ENCODE measurements at regions not wholly inside any gene's neighbourhood (a gene's known extent, or its start where the extent isn't known, plus 50 kb on each side); places are given as distances from the start of the nearest gene placed in this dataset.
"Not testable (repeated sequence)": the region's sequence is repeated elsewhere in the genome, so short reads cannot be mapped to it uniquely, and the experiment has no call there.

- DNase-seq (ENCODE audit: low read depth) = peak; percentile 23
These were observed 54.4 kb upstream of the JAK1 start for GRCh38 chr1:65020774-65021173.

DNA sequence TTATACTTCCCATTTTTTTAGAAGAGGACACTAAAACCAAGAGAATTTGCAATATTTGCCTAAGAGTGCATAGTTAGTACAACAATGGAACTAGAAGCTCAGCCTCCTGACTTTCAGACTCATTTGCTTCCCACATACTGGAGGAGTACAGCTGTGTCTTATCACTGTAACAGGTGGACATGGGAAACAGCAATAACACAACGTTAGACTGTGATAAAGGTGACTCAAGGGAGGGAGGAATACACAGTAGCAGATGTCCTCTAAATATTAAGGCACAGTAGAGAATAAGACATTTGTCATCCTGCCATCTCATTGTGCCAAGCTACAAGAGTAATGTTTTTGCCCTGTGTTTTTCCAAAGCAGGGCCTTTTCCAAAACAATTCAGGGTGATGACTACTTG lies 55.4 kb upstream of the JAK1 start:
- DNase-seq (ENCODE audit: low read depth) = no peak

DNA sequence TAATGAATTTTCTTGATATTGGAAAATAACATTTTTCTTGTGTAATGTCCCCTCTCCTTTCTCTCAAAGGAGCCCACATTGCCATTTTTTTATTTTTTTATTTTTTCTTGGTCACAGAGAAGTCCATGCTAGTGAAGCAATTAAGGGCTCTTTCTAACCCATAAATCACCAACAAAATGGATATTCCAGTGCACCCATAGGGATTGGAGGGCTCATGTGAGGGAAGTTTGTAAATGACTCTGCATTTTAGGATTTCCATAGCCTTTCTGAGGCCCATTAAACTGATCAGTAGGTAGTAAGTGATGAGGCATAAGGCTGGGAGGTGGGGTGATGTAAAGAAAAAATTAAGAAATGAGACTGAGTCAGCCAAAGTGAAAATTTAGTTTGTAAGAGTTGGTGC lies 55.9 kb upstream of the JAK1 start:
- no peak for DNase-seq (ENCODE audit: low read depth)

GRCh38 chr1:65025794-65026193 lies 59.4 kb upstream of the JAK1 start:
- DNase-seq (ENCODE audit: low read depth) = no peak

GRCh38 chr1:65026235-65026634 lies 59.9 kb upstream of the JAK1 start:
- DNase-seq (ENCODE audit: low read depth) = no peak

GRCh38 chr1:65027666-65028358 lies 61.5 kb upstream of the JAK1 start:
- DNase-seq (ENCODE audit: low read depth) = peak; percentile 11

- not testable (repeated sequence) for DNase-seq (ENCODE audit: low read depth)
These were observed 63.1 kb upstream of the JAK1 start for GRCh38 chr1:65029434-65029833.

DNA sequence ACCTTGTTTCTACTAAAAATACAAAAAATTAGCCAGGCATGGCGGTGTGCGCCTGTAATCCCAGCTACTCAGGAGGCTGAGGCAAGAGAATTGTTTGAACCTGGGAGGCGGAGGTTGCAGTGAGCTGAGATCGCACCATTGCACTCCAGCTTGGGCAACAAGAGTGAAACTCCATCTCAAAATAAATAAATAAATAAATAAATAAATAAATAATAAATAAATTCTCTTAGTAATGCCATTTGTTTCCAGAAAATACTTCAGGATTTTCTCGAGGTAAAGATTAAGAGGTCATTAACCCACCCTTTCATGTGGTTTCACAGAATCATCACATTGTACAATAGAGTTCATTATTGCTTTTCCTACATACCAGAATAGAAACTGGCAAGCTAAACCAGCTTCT lies 68.5 kb upstream of the JAK1 start:
- DNase-seq (ENCODE audit: low read depth) = not testable (repeated sequence)

DNA sequence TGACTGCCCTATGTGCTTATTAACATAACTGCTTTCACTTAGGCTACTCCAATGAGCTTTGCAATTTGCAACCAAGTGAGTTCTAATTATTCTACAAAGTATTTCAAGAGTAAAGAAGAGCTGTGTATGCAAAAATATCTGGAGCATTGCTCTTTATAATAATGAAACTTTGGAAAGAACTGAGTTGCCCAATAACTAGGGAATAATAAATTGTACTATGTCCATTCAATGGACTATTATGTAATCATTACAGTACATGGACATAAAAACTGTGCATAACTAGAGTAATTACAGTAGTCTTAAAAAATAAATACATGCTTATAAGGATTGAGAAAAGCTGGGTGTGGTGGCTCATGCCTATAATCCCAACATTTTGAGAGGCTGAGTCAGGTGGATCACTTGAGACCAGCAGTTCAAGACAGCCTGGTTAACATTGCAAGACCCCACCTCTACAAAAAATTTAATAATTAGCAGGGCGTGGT lies 70.3 kb upstream of the JAK1 start:
- peak; percentile 15 for DNase-seq (ENCODE audit: low read depth)

DNA sequence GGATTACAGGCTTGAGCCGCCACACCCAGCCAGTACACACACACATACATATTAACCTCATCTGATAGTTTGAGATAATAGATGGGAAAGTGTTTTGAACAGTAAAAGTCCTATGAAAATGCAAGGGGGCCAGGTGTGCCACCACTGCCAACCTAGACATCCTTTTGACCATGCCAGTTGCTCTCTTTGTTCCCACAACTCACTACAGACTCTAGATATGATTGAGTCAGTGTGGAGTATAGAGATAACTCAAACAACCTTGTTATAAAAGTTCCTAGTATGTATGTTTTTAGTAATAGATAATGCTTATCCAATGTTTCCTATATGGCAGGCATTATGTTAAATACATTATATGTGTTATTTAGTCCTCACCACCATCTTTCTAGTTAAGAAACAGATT lies 72.7 kb upstream of the JAK1 start:
- no peak for DNase-seq (ENCODE audit: low read depth)

- no peak for DNase-seq (ENCODE audit: low read depth)
These were observed 73.2 kb upstream of the JAK1 start for GRCh38 chr1:65039508-65039907.

GRCh38 chr1:65042467-65042866 lies 76.1 kb upstream of the JAK1 start:
- DNase-seq (ENCODE audit: low read depth) = no peak

DNA sequence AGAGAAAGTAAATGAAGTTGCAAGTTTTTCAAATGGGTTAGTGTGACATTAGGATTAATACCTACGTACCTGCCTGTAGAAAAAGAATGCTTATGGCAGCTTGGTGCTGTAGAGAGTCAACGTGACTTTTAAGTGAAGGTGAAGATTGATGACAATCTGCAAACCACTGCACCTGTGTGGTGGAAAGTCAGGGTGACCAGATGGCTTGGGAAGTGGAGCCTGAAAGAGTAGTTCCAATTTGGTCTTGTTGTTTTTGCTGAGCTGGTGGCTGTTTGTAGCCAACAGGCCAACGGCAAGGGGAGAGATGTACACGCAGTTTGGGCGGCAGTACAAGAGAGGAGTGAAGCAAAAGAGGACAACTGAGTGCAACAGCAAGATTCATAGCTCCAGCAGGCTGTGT lies 78.1 kb upstream of the JAK1 start:
- DNase-seq (ENCODE audit: low read depth) = no peak

DNA sequence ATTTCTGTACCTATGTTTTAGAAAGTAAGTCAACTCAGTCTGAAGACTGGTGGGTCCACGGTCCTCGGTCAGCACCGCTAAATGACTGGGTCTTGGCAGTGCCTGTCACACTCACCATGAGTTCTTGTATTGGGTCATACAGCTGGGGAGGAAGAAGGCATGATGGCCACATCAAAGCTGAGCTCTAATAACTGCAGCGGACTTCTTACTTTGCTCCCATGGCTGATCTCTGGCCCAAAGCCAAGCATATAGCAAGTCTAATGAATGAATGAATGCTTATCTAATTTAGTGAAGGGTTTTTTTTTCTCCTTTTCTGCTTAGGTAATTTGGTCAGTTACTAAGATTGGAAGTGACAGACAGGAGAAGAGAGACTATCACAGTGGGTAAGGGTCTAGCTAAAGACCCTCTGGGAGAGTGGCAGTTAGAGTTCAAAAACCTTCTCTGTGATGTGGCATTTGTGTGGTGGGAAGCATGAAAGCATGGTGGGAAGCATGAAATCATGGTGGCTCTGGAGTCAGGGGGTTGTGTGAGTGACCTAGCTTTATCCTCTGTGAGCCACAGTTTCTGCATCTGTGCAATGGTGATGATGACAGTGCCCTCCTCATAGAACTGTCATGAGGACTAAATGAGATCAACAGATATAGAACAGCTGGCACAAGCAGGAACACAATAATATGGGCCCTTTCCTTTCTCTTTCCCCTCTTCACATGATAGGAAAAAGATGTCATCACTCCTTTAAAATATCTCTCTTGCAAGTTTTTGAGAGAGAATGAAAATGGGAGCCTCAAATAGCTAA lies 78.9 kb upstream of the JAK1 start:
- DNase-seq (ENCODE audit: low read depth) = no peak

- no peak for DNase-seq (ENCODE audit: low read depth)
These were observed 82.0 kb upstream of the JAK1 start for GRCh38 chr1:65048335-65048734.

GRCh38 chr1:65049941-65050713 lies 83.8 kb upstream of the JAK1 start:
- DNase-seq (ENCODE audit: low read depth) = no peak

GRCh38 chr1:65050735-65051134 lies 84.4 kb upstream of the JAK1 start:
- DNase-seq (ENCODE audit: low read depth) = no peak

GRCh38 chr1:65054481-65054880 lies 88.1 kb upstream of the JAK1 start:
- no peak for DNase-seq (ENCODE audit: low read depth)

DNA sequence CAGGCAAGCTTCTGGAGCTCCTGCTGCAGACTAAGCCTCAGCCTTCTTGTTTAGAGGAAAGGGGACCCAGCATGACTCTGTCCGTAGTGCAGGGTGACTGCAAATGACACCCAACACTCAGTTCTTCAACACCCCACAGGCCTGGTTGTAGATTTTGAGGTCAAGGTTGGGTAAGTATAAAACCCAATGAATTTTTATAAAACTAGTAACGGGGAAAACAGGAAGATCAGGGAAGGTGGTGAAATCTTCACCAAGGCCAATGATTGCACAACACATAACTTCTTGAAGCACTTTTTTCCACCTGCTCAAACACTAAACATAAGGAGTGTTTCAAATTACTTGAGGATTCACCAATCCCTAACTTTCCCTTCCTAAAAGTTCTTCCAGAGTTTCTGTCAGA lies 89.4 kb upstream of the JAK1 start:
- peak; percentile 47 for DNase-seq (ENCODE audit: low read depth)

- DNase-seq (ENCODE audit: low read depth) = no peak
These were observed 89.9 kb upstream of the JAK1 start for GRCh38 chr1:65056234-65056633.

DNA sequence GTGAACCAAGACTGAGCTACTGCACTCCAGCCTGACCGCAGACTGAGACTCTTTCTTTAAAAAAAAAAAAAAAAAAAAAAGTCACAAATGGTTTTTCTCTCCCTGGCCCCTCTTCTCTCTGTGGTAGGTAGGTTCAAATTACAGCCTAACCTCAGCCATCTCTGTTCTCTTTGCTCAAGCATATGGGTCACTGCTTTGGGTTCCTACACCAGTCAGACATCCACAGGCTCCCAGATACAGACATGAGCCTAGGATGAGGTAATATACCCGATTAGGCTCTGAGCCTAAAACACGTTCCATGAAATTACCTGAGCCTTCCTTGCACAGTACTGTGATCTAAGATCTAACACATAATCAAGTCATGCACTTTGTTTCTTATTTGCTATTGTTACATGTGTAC lies 90.5 kb upstream of the JAK1 start:
- DNase-seq (ENCODE audit: low read depth) = no peak

GRCh38 chr1:65059930-65060538 lies 88.0 kb upstream of the AK4 start:
- peak; percentile 42 for DNase-seq (ENCODE audit: low read depth)
